Naive thymus-derived CD4-positive, alpha-beta T cell (primary cell): ENCODE measurements at regions not wholly inside any gene's neighbourhood (a gene's known extent, or its start where the extent isn't known, plus 50 kb on each side); places are given as distances from the start of the nearest gene placed in this dataset.
"Not testable (repeated sequence)": the region's sequence is repeated elsewhere in the genome, so short reads cannot be mapped to it uniquely, and the experiment has no call there.

Source experiments
- ATAC-seq: fragments of 150-1000 bp; cut with Tn5 transposase; 2 replicates; pipeline ENCODE4 v1.10.0; 2021; ENCODE audit warnings: mild to moderate bottlenecking, moderate library complexity
- CTCF ChIA-PET: fragments of 350-600 bp; sonication (Branson Sonifier 250); formaldehyde crosslinking; loops from one replicate; lab custom pipeline; 2021; ENCODE audit warnings: antibody characterized with exemption; lab: Charles Lee
- POLR2A ChIA-PET: fragments of 350-600 bp; sonication (Branson Sonifier 250); formaldehyde crosslinking; loops from one replicate; lab custom pipeline; 2021; ENCODE audit warnings: antibody characterized with exemption, inconsistent platforms; lab: Charles Lee
- DNase-seq, 9 donors: peaks; one replicate each; pipeline versions ENCODE4 v3.0.0 to v3.0.0-alpha.2; 2020 to 2022; ENCODE audit warnings: mixed read lengths in 1 of 9
- H3K27ac ChIP-seq: one replicate; pipeline ENCODE4 v1.7.0; 2013; ENCODE audit warnings: mild to moderate bottlenecking, low read depth, low read length, moderate library complexity
- H3K27me3 ChIP-seq, 2 donors: one replicate each; pipeline ENCODE4 v1.7.0; 2013; ENCODE audit warnings: low read length in 2 of 2, mild to moderate bottlenecking in 2 of 2, moderate library complexity in 2 of 2; ENCODE audit not compliant: control insufficient read depth in 2 of 2, insufficient read depth in 2 of 2
- H3K36me3 ChIP-seq, 3 experiments: 1 replicate in 2 of 3; 2 replicates in 1 of 3; pipeline ENCODE4 v1.7.0; 2013; ENCODE audit warnings: low read length in 3 of 3, mild to moderate bottlenecking in 3 of 3, moderate library complexity in 1 of 3; ENCODE audit not compliant: insufficient read depth in 3 of 3, control insufficient read depth in 2 of 3
- H3K4me1 ChIP-seq, 2 donors: one replicate each; pipeline ENCODE4 v1.7.0; 2013; ENCODE audit warnings: low read length in 2 of 2, mild to moderate bottlenecking in 2 of 2, moderate library complexity in 1 of 2; ENCODE audit not compliant: control insufficient read depth in 2 of 2, insufficient read depth in 2 of 2
- H3K4me3 ChIP-seq: 2 replicates; pipeline ENCODE4 v1.7.0; 2013; ENCODE audit warnings: mild to moderate bottlenecking, low read length
- H3K9me3 ChIP-seq, 3 experiments: 1 replicate in 2 of 3; 2 replicates in 1 of 3; pipeline ENCODE4 v1.7.0; 2013; ENCODE audit warnings: low read length in 3 of 3; ENCODE audit not compliant: control insufficient read depth in 2 of 3
- H3K27ac Mint-ChIP-seq, 9 donors: one replicate each; pipeline ENCODE4 v1.8.0; 2020 to 2022; ENCODE audit warnings: mixed read lengths in 9 of 9, mild to moderate bottlenecking in 8 of 9, moderate library complexity in 5 of 9, inconsistent platforms in 2 of 9
- H3K27me3 Mint-ChIP-seq, 5 donors: one replicate each; pipeline ENCODE4 v1.8.0; 2021 to 2022; ENCODE audit warnings: mixed read lengths in 5 of 5, mild to moderate bottlenecking in 1 of 5
- H3K36me3 Mint-ChIP-seq, 5 donors: one replicate each; pipeline ENCODE4 v1.8.0; 2020 to 2022; ENCODE audit warnings: mixed read lengths in 5 of 5, mild to moderate bottlenecking in 3 of 5, inconsistent platforms in 1 of 5
- H3K4me1 Mint-ChIP-seq, 7 donors: one replicate each; pipeline ENCODE4 v1.8.0; 2020 to 2022; ENCODE audit warnings: mixed read lengths in 7 of 7, mild to moderate bottlenecking in 3 of 7, inconsistent platforms in 1 of 7
- H3K4me3 Mint-ChIP-seq, 10 donors: one replicate each; pipeline ENCODE4 v1.8.0; 2020 to 2022; ENCODE audit warnings: mild to moderate bottlenecking in 10 of 10, mixed read lengths in 10 of 10, moderate library complexity in 6 of 10, inconsistent platforms in 2 of 10
- H3K9me3 Mint-ChIP-seq, 11 donors: one replicate each; pipeline ENCODE4 v1.8.0; 2020 to 2022; ENCODE audit warnings: mixed read lengths in 11 of 11, mild to moderate bottlenecking in 4 of 11, inconsistent platforms in 1 of 11, moderate library complexity in 1 of 11
- intact Hi-C, 2 donors: fragments of 100-400 bp; cut with micrococcal nuclease; formaldehyde crosslinking; loops; one replicate each; pipeline ENCODE4 v1.15.1; 2023

- no peaks in the 10 kb centered on the region for H3K36me3 Mint-ChIP-seq
- H3K4me1 ChIP-seq: no peaks in the 10 kb centered on the region
- no peak overlapping the region for H3K4me3 ChIP-seq
- intact Hi-C loops: no loop called here
- no peak for DNase-seq
- H3K27ac Mint-ChIP-seq: no peak overlapping the region
- no peaks in the 10 kb centered on the region for H3K4me1 Mint-ChIP-seq
- H3K27me3 Mint-ChIP-seq: peaks cover 0 to 41% (median 18%) of the 10 kb centered on the region in 5 donors
- no peaks in the 10 kb centered on the region for H3K36me3 ChIP-seq
- H3K4me3 Mint-ChIP-seq: peak overlapping the region in 1 of 10 donors; percentile 57
- no peak for ATAC-seq
- ChIA-PET CTCF (no interaction called here), POLR2A (no interaction called here)
- peaks cover 0 to 7% (median 0%) of the 10 kb centered on the region in 11 donors for H3K9me3 Mint-ChIP-seq
- no peaks in the 10 kb centered on the region for H3K27me3 ChIP-seq
- no peaks in the 10 kb centered on the region for H3K9me3 ChIP-seq
- no peak overlapping the region for H3K27ac ChIP-seq
These were observed 327.9 kb upstream of the C1orf174 start for GRCh38 chr1:4227986-4228385.

- POLR2A ChIA-PET: no interaction called here
- ATAC-seq (no peak), DNase-seq (no peak)
- Histone ChIP-seq H3K4me3 (no peak overlapping the region), H3K4me1 (no peaks in the 10 kb centered on the region), H3K27ac (no peak overlapping the region), H3K9me3 (peaks cover 0 to 14% (median 3%) of the 10 kb centered on the region in 3 experiments), H3K36me3 (no peaks in the 10 kb centered on the region), H3K27me3 (no peaks in the 10 kb centered on the region)
- CTCF ChIA-PET: no interaction called here
- H3K4me1 Mint-ChIP-seq: peaks cover 0 to 2% (median 0%) of the 10 kb centered on the region in 7 donors
- peaks cover 0 to 15% (median 0%) of the 10 kb centered on the region in 5 donors for H3K36me3 Mint-ChIP-seq
- H3K4me3 Mint-ChIP-seq: no peak overlapping the region
- intact Hi-C loops: no loop called here
- H3K27ac Mint-ChIP-seq: no peak overlapping the region
- peaks cover 0 to 37% (median 26%) of the 10 kb centered on the region in 5 donors for H3K27me3 Mint-ChIP-seq
- H3K9me3 Mint-ChIP-seq: peaks cover 8 to 26% (median 18%) of the 10 kb centered on the region in 11 donors
These were observed 353.9 kb upstream of the C1orf174 start for GRCh38 chr1:4253935-4254334.

- Histone ChIP-seq H3K4me3 (no peak overlapping the region), H3K27ac (no peak overlapping the region), H3K9me3 (peaks cover 0 to 16% (median 3%) of the 10 kb centered on the region in 3 experiments), H3K4me1 (no peaks in the 10 kb centered on the region), H3K36me3 (no peaks in the 10 kb centered on the region), H3K27me3 (no peaks in the 10 kb centered on the region)
- DNase-seq: no peak
- peaks cover 0 to 18% (median 5%) of the 10 kb centered on the region in 5 donors for H3K36me3 Mint-ChIP-seq
- intact Hi-C loops: no loop called here
- H3K27me3 Mint-ChIP-seq: peaks cover 0 to 31% (median 25%) of the 10 kb centered on the region in 5 donors
- H3K4me1 Mint-ChIP-seq: no peaks in the 10 kb centered on the region
- H3K4me3 Mint-ChIP-seq: no peak overlapping the region
- ATAC-seq: no peak
- POLR2A ChIA-PET: no interaction called here
- CTCF ChIA-PET: no interaction called here
- H3K9me3 Mint-ChIP-seq: peaks cover 13 to 38% (median 20%) of the 10 kb centered on the region in 11 donors
- no peak overlapping the region for H3K27ac Mint-ChIP-seq
These were observed 356.3 kb upstream of the C1orf174 start for GRCh38 chr1:4256351-4256750.

GRCh38 chr1:4258146-4258777 is 358.2 kb upstream of the C1orf174 start:
- H3K4me1 Mint-ChIP-seq, CTCF ChIA-PET, H3K27ac Mint-ChIP-seq, H3K36me3 ChIP-seq, H3K4me1 ChIP-seq, H3K27me3 ChIP-seq, H3K27ac ChIP-seq, H3K4me3 Mint-ChIP-seq, intact Hi-C loops, POLR2A ChIA-PET, H3K4me3 ChIP-seq, ATAC-seq, DNase-seq: not testable (repeated sequence)
- H3K36me3 Mint-ChIP-seq: peaks cover 0 to 18% (median 5%) of the 10 kb centered on the region in 5 donors
- H3K9me3 ChIP-seq: peaks cover 0 to 16% (median 3%) of the 10 kb centered on the region in 3 experiments
- H3K27me3 Mint-ChIP-seq: peaks cover 0 to 33% (median 32%) of the 10 kb centered on the region in 5 donors
- H3K9me3 Mint-ChIP-seq: peaks cover 13 to 41% (median 20%) of the 10 kb centered on the region in 11 donors

- Mint-ChIP-seq H3K4me1 (no peaks in the 10 kb centered on the region), H3K4me3 (no peak overlapping the region), H3K9me3 (peaks cover 15 to 41% (median 20%) of the 10 kb centered on the region in 11 donors), H3K27me3 (peaks cover 2 to 48% (median 41%) of the 10 kb centered on the region in 5 donors), H3K36me3 (peaks cover 0 to 18% (median 5%) of the 10 kb centered on the region in 5 donors), H3K27ac (no peak overlapping the region)
- intact Hi-C loops: no loop called here
- Histone ChIP-seq H3K9me3 (peaks cover 0 to 16% (median 3%) of the 10 kb centered on the region in 3 experiments), H3K4me3 (no peak overlapping the region), H3K36me3 (no peaks in the 10 kb centered on the region), H3K4me1 (no peaks in the 10 kb centered on the region), H3K27ac (no peak overlapping the region), H3K27me3 (no peaks in the 10 kb centered on the region)
- no peak for ATAC-seq
- DNase-seq: no peak
- POLR2A ChIA-PET: no interaction called here
- CTCF ChIA-PET: no interaction called here
These were observed 361.3 kb upstream of the C1orf174 start for GRCh38 chr1:4261327-4261726.

- intact Hi-C loops: no loop called here
- Histone ChIP-seq H3K4me3 (no peak overlapping the region), H3K4me1 (no peaks in the 10 kb centered on the region), H3K36me3 (no peaks in the 10 kb centered on the region), H3K27me3 (no peaks in the 10 kb centered on the region), H3K9me3 (peaks cover 0 to 13% (median 3%) of the 10 kb centered on the region in 3 experiments), H3K27ac (no peak overlapping the region)
- no peak overlapping the region for H3K27ac Mint-ChIP-seq
- DNase-seq: no peak
- H3K36me3 Mint-ChIP-seq: peaks cover 0 to 6% (median under 1%) of the 10 kb centered on the region in 5 donors
- peaks cover 4 to 45% (median 40%) of the 10 kb centered on the region in 5 donors for H3K27me3 Mint-ChIP-seq
- peaks cover 0 to 5% (median 0%) of the 10 kb centered on the region in 7 donors for H3K4me1 Mint-ChIP-seq
- ATAC-seq: no peak
- peaks cover 3 to 30% (median 10%) of the 10 kb centered on the region in 11 donors for H3K9me3 Mint-ChIP-seq
- ChIA-PET CTCF (no interaction called here), POLR2A (no interaction called here)
- H3K4me3 Mint-ChIP-seq: no peak overlapping the region
These were observed 362.6 kb upstream of the C1orf174 start for GRCh38 chr1:4262665-4263064.

GRCh38 chr1:4263699-4264098 is 363.6 kb upstream of the C1orf174 start:
- intact Hi-C loops: no loop called here
- no peak for ATAC-seq

More at GRCh38 chr1:4263699-4264098, 363.6 kb upstream of the C1orf174 start:
- H3K9me3 ChIP-seq: peaks cover 0 to 4% (median 1%) of the 10 kb centered on the region in 3 experiments
- Mint-ChIP-seq H3K27ac (no peak overlapping the region), H3K4me3 (no peak overlapping the region), H3K36me3 (peaks cover 0 to 5% (median 0%) of the 10 kb centered on the region in 5 donors), H3K4me1 (peaks cover 0 to 11% (median 0%) of the 10 kb centered on the region in 7 donors), H3K27me3 (peaks cover 4 to 48% (median 40%) of the 10 kb centered on the region in 5 donors), H3K9me3 (peaks cover 0 to 21% (median 7%) of the 10 kb centered on the region in 11 donors)
- DNase-seq: no peak
- H3K4me1 ChIP-seq: no peaks in the 10 kb centered on the region
- ChIA-PET CTCF (no interaction called here), POLR2A (no interaction called here)
- H3K27ac ChIP-seq: no peak overlapping the region
- H3K27me3 ChIP-seq: no peaks in the 10 kb centered on the region
- no peak overlapping the region for H3K4me3 ChIP-seq
- H3K36me3 ChIP-seq: no peaks in the 10 kb centered on the region
